ENCODE measurements at regions not wholly inside any gene's neighbourhood (a gene's known extent, or its start where the extent isn't known, plus 50 kb on each side); places are given as distances from the start of the nearest gene placed in this dataset.
"Not testable (repeated sequence)": the region's sequence is repeated elsewhere in the genome, so short reads cannot be mapped to it uniquely, and the experiment has no call there.

- no peak for DNase-seq
Observed at GRCh38 chr14:95818581-95818980, 58.1 kb upstream of the TUNAR start.

GRCh38 chr14:95817271-95817670, 59.4 kb upstream of the TUNAR start:
- DNase-seq, result no peak

GRCh38 chr14:95816539-95816938, 60.1 kb upstream of the TUNAR start:
- no peak for DNase-seq

- DNase-seq, result no peak
Observed at GRCh38 chr14:95815226-95815690, 61.4 kb upstream of the TUNAR start.

GRCh38 chr14:95814363-95815225, 62.0 kb upstream of the TUNAR start:
- no peak for DNase-seq

- no peak for DNase-seq
Observed at GRCh38 chr14:95811813-95812212, 64.8 kb upstream of the TUNAR start.

GRCh38 chr14:95808371-95808770, 68.3 kb upstream of the TUNAR start:
- DNase-seq, result no peak

- no peak for DNase-seq
Observed at GRCh38 chr14:95796788-95797187, 79.8 kb upstream of the TUNAR start.

- DNase-seq, result no peak
Observed at GRCh38 chr14:95787941-95788340, 74.0 kb upstream of the TCL1A start.

- DNase-seq, result no peak
Observed at GRCh38 chr14:95786566-95786965, 72.6 kb upstream of the TCL1A start.

GRCh38 chr14:95784137-95784536, 70.2 kb upstream of the TCL1A start:
- peak in 1 of 6 experiments; percentile 2 for DNase-seq

- no peak for DNase-seq
Observed at GRCh38 chr14:95776798-95777534, 63.0 kb upstream of the TCL1A start.

- peak; percentile 4 to 52 (median 18) for DNase-seq
Observed at GRCh38 chr14:95774265-95775160, 60.6 kb upstream of the TCL1A start.

- DNase-seq, result no peak
Observed at GRCh38 chr14:95770777-95771176, 56.9 kb upstream of the TCL1A start.

- no peak for DNase-seq
Observed at GRCh38 chr14:95769976-95770375, 56.1 kb upstream of the TCL1A start.

GRCh38 chr14:95769431-95769830, 55.5 kb upstream of the TCL1A start:
- DNase-seq, result not testable (repeated sequence)

- DNase-seq, result no peak
Observed at GRCh38 chr14:95765051-95765450, 51.1 kb upstream of the TCL1A start.

- no peak for DNase-seq
Observed at GRCh38 chr14:95763875-95764274, 50.0 kb upstream of the TCL1A start.
